HUES64 (cell line): ENCODE measurements at regions not wholly inside any gene's neighbourhood (a gene's known extent, or its start where the extent isn't known, plus 50 kb on each side); places are given as distances from the start of the nearest gene placed in this dataset.

Experiments
- H3K27ac ChIP-seq: 2 replicates; pipeline ENCODE4 v1.7.0; 2013; ENCODE audit warnings: low read depth, low read length, inconsistent platforms
- H3K27me3 ChIP-seq: 2 replicates; pipeline ENCODE4 v1.6.1; 2013; ENCODE audit warnings: mild to moderate bottlenecking, low read length; ENCODE audit not compliant: insufficient read depth
- H3K36me3 ChIP-seq: 2 replicates; pipeline ENCODE4 v1.6.1; 2013; ENCODE audit warnings: mild to moderate bottlenecking, low read length; ENCODE audit not compliant: insufficient read depth
- H3K4me1 ChIP-seq: 2 replicates; pipeline ENCODE4 v1.6.1; 2013; ENCODE audit warnings: mild to moderate bottlenecking, low read length, moderate library complexity; ENCODE audit not compliant: insufficient read depth
- H3K4me3 ChIP-seq: 2 replicates; pipeline ENCODE4 v1.5.1; 2013; ENCODE audit warnings: mild to moderate bottlenecking, low read length, moderate library complexity
- H3K9ac ChIP-seq: 2 replicates; pipeline ENCODE4 v1.6.1; 2013; ENCODE audit warnings: mild to moderate bottlenecking, low read depth, low read length
- H3K9me3 ChIP-seq: 2 replicates; pipeline ENCODE4 v1.6.1; 2013; ENCODE audit warnings: low read depth, low read length; ENCODE audit not compliant: insufficient read depth
- WGBS: fragments of 150-250, 120-280 bp; methylation state at CpG from one replicate; pipeline ENCODE4 v1.1.7; 2013; ENCODE audit warnings: missing lambda C conversion rate; 5-methylcytosine and 5-hydroxymethylcytosine counted together

- 81% methylated on average over 14 of the region's 15 CpGs for WGBS
- peaks cover 12% of the 10 kb centered on the region; the same call in 1 of the 2 replicates for H3K4me1 ChIP-seq
- no peaks in the 10 kb centered on the region for H3K36me3 ChIP-seq
- H3K9ac ChIP-seq: no peak overlapping the region
- H3K27me3 ChIP-seq: no peaks in the 10 kb centered on the region
- H3K9me3 ChIP-seq: no peaks in the 10 kb centered on the region
- no peak overlapping the region for H3K27ac ChIP-seq
- H3K4me3 ChIP-seq: no peak overlapping the region
Observed at GRCh38 chr5:133881576-133882388, 86.6 kb downstream of the C5orf15 start.

GRCh38 chr5:133878236-133878555 is 90.2 kb downstream of the C5orf15 start:
- Histone ChIP-seq H3K4me1 (peaks cover 12% of the 10 kb centered on the region; the same call in 1 of the 2 replicates), H3K27me3 (no peaks in the 10 kb centered on the region), H3K27ac (no peak overlapping the region), H3K36me3 (no peaks in the 10 kb centered on the region), H3K4me3 (no peak overlapping the region), H3K9me3 (peaks cover 3% of the 10 kb centered on the region; the same call in 1 of the 2 replicates), H3K9ac (no peak overlapping the region)
- WGBS: 86% methylated on average over 2 of the region's 2 CpGs

- Histone ChIP-seq H3K27me3 (no peaks in the 10 kb centered on the region), H3K4me3 (no peak overlapping the region), H3K36me3 (no peaks in the 10 kb centered on the region), H3K9me3 (peaks cover 3% of the 10 kb centered on the region; the same call in 1 of the 2 replicates), H3K27ac (no peak overlapping the region), H3K9ac (no peak overlapping the region), H3K4me1 (peaks cover 12% of the 10 kb centered on the region; the same call in 1 of the 2 replicates)
- WGBS: 74% methylated on average over 10 of the region's 10 CpGs
Observed at GRCh38 chr5:133877351-133878235, 90.8 kb downstream of the C5orf15 start.

GRCh38 chr5:133876266-133876665 is 92.2 kb downstream of the C5orf15 start:
- Histone ChIP-seq H3K27me3 (no peaks in the 10 kb centered on the region), H3K4me1 (peaks cover 7% of the 10 kb centered on the region; the same call in 1 of the 2 replicates), H3K36me3 (no peaks in the 10 kb centered on the region), H3K4me3 (no peak overlapping the region), H3K9me3 (peaks cover 3% of the 10 kb centered on the region; the same call in 1 of the 2 replicates), H3K27ac (no peak overlapping the region), H3K9ac (no peak overlapping the region)
- WGBS: 83% methylated on average over 3 of the region's 3 CpGs

GRCh38 chr5:133875179-133875578 is 93.2 kb downstream of the C5orf15 start:
- WGBS: no CpG with 5 or more reads among the region's 1 CpG
- Histone ChIP-seq H3K27me3 (no peaks in the 10 kb centered on the region), H3K4me1 (peaks cover 7% of the 10 kb centered on the region; the same call in 1 of the 2 replicates), H3K9me3 (peaks cover 3% of the 10 kb centered on the region; the same call in 1 of the 2 replicates), H3K36me3 (no peaks in the 10 kb centered on the region), H3K27ac (no peak overlapping the region), H3K9ac (no peak overlapping the region), H3K4me3 (no peak overlapping the region)

GRCh38 chr5:133873449-133873848 is 95.0 kb downstream of the C5orf15 start:
- H3K9me3 ChIP-seq: peaks cover 3% of the 10 kb centered on the region; the same call in 1 of the 2 replicates
- H3K4me3 ChIP-seq: no peak overlapping the region
- no peak overlapping the region for H3K27ac ChIP-seq
- no peak overlapping the region for H3K9ac ChIP-seq
- H3K4me1 ChIP-seq: peaks cover 7% of the 10 kb centered on the region; the same call in 1 of the 2 replicates
- H3K27me3 ChIP-seq: no peaks in the 10 kb centered on the region
- no peaks in the 10 kb centered on the region for H3K36me3 ChIP-seq
- 78% methylated on average over 2 of the region's 2 CpGs for whole genome bisulfite sequencing

- H3K27ac ChIP-seq: no peak overlapping the region
- H3K9me3 ChIP-seq: peaks cover 3% of the 10 kb centered on the region; the same call in 1 of the 2 replicates
- H3K4me3 ChIP-seq: no peak overlapping the region
- no peaks in the 10 kb centered on the region for H3K27me3 ChIP-seq
- H3K4me1 ChIP-seq: no peaks in the 10 kb centered on the region
- H3K9ac ChIP-seq: no peak overlapping the region
- no peaks in the 10 kb centered on the region for H3K36me3 ChIP-seq
Observed at GRCh38 chr5:133870661-133871060, 97.8 kb downstream of the C5orf15 start.

GRCh38 chr5:133869519-133870335 is 98.7 kb downstream of the C5orf15 start:
- Histone ChIP-seq H3K9me3 (no peaks in the 10 kb centered on the region), H3K9ac (no peak overlapping the region), H3K27ac (no peak overlapping the region), H3K4me1 (no peaks in the 10 kb centered on the region), H3K27me3 (no peaks in the 10 kb centered on the region), H3K36me3 (no peaks in the 10 kb centered on the region), H3K4me3 (no peak overlapping the region)
- 92% methylated on average over 13 of the region's 13 CpGs for WGBS

GRCh38 chr5:133868946-133869518 is 99.4 kb downstream of the C5orf15 start:
- no peaks in the 10 kb centered on the region for H3K27me3 ChIP-seq
- no peaks in the 10 kb centered on the region for H3K36me3 ChIP-seq
- H3K27ac ChIP-seq: no peak overlapping the region
- H3K9me3 ChIP-seq: no peaks in the 10 kb centered on the region
- no peak overlapping the region for H3K4me3 ChIP-seq
- no peaks in the 10 kb centered on the region for H3K4me1 ChIP-seq
- 22% methylated on average over 12 of the region's 16 CpGs for WGBS
- no peak overlapping the region for H3K9ac ChIP-seq

- H3K9ac ChIP-seq: no peak overlapping the region
- 94% methylated on average over 9 of the region's 10 CpGs for WGBS
- H3K36me3 ChIP-seq: no peaks in the 10 kb centered on the region
- no peak overlapping the region for H3K4me3 ChIP-seq
- H3K4me1 ChIP-seq: no peaks in the 10 kb centered on the region
- H3K27me3 ChIP-seq: no peaks in the 10 kb centered on the region
- H3K9me3 ChIP-seq: no peaks in the 10 kb centered on the region
- H3K27ac ChIP-seq: no peak overlapping the region
Observed at GRCh38 chr5:133867851-133868545, 100.4 kb downstream of the C5orf15 start.
